ENCODE measurements at regions not wholly inside any gene's neighbourhood (a gene's known extent, or its start where the extent isn't known, plus 50 kb on each side); places are given as distances from the start of the nearest gene placed in this dataset.

DNA sequence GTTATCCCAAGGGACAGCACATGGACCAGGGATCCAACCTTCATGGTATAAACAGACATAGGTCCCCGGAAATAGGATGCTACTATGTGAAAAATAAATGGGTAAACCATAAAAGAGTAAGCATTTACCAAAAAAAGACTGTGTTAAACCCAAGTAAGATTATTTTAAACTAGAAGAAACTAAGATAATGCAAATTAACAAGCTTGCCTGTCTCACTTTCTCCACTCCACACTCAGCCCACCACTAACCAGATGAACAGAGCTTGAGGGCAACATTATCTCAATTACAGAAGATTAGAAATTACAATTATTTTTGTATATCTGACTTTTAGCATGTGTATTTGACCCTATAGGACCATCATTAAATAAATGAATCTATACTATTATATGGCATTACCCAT is 117.2 kb upstream of the CAV2 start:
- Histone ChIP-seq H3K27ac (ENCODE audit: low read depth, low read length) (no peak overlapping the region), H3K4me3 (ENCODE audit: low read length in 2 of 2) (no peak overlapping the region), H3K9me3 (ENCODE audit: control insufficient read depth in 1 of 2, low read length in 2 of 2) (no peaks in the 10 kb centered on the region), H3K36me3 (ENCODE audit: insufficient read depth, low read length) (no peaks in the 10 kb centered on the region), H3K27me3 (ENCODE audit: insufficient read depth, low read length) (no peaks in the 10 kb centered on the region), H3K4me1 (ENCODE audit: insufficient read depth, low read length) (no peaks in the 10 kb centered on the region)
- ChIA-PET CTCF (ENCODE audit: partially characterized antibody) (no interaction called here), POLR2A (ENCODE audit: partially characterized antibody) (no interaction called here)
- Mint-ChIP-seq H3K27me3 (peaks cover 3 to 4% of the 10 kb centered on the region in 2 donors), H3K4me1 (no peaks in the 10 kb centered on the region), H3K27ac (no peak overlapping the region), H3K4me3 (no peak overlapping the region), H3K9me3 (peaks cover 0 to 3% (median 0%) of the 10 kb centered on the region in 8 donors), H3K36me3 (no peaks in the 10 kb centered on the region)
- intact Hi-C loops (cut with micrococcal nuclease), result no loop called here
- DNase-seq, result no peak

DNA sequence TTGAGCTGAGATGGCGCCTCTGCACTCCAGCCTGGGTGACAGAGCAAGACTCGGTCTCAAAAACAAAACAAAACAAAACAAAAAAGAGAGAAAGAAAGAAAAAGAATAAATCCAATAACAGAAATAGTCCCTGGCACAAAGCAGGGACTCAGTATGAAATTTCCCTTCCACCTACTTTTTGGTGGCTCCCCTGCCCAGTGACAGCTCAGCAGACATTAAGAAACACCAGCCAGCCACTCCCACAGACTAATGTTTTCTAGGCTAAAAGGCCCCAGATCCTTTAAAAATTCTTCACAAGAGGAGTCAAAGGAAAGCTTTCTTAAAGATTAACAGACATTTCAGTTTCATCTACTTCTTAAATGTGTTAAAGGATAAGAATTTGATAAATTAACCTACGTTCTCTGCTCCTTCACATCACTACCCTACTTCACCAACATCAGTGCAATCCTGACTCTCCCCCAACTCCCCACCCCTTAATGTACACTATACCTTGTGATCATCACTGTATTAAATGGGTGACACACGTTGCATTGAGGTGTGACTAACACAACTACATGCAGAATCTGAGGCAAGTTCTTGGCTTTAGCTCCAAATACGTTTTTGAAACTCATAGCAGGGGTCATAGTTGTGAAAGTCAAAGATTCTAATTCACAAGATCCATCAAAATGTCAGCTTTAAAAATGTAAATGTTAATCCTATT is 114.5 kb upstream of the CAV2 start:
- H3K9me3 Mint-ChIP-seq, result no peaks in the 10 kb centered on the region

DNA sequence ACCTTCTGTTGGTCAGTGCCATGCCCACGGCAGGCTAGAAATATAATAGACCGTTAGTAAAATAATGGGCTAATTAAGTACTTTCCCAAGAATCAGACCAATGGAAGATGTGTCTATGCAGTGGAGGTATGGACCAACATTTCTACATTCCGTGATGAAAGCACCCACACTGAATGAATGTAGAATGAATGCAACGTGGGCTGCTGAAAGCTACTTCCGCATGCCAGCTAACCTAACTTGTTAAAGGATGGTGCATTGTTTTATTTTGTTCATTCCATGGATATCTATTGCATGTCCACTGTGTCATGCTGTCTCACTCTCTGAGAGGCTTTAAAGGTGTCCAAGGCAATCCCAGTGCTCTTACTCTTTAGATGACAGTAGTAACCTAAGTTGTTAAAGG is 112.9 kb upstream of the CAV2 start:
- no peak for DNase-seq
- CTCF ChIA-PET (ENCODE audit: partially characterized antibody), result no interaction called here
- intact Hi-C loops (cut with micrococcal nuclease), result no loop called here
- H3K36me3 ChIP-seq (ENCODE audit: insufficient read depth, low read length), result no peaks in the 10 kb centered on the region
- no peak overlapping the region for H3K4me3 ChIP-seq (ENCODE audit: low read length in 2 of 2)
- Mint-ChIP-seq H3K27me3 (peaks cover 6 to 8% of the 10 kb centered on the region in 2 donors), H3K36me3 (no peaks in the 10 kb centered on the region), H3K4me3 (no peak overlapping the region), H3K4me1 (no peaks in the 10 kb centered on the region), H3K27ac (no peak overlapping the region), H3K9me3 (no peaks in the 10 kb centered on the region)
- H3K4me1 ChIP-seq (ENCODE audit: insufficient read depth, low read length), result no peaks in the 10 kb centered on the region
- H3K27me3 ChIP-seq (ENCODE audit: insufficient read depth, low read length), result no peaks in the 10 kb centered on the region
- H3K9me3 ChIP-seq (ENCODE audit: control insufficient read depth in 1 of 2, low read length in 2 of 2), result no peaks in the 10 kb centered on the region
- no peak overlapping the region for H3K27ac ChIP-seq (ENCODE audit: low read depth, low read length)
- POLR2A ChIA-PET (ENCODE audit: partially characterized antibody), result no interaction called here

More for the DNA sequence above, 114.5 kb upstream of the CAV2 start:
- no peak for DNase-seq
- peaks cover 6 to 9% of the 10 kb centered on the region in 2 donors for H3K27me3 Mint-ChIP-seq
- Histone ChIP-seq H3K9me3 (ENCODE audit: control insufficient read depth in 1 of 2, low read length in 2 of 2) (no peaks in the 10 kb centered on the region), H3K4me1 (ENCODE audit: insufficient read depth, low read length) (no peaks in the 10 kb centered on the region), H3K36me3 (ENCODE audit: insufficient read depth, low read length) (no peaks in the 10 kb centered on the region), H3K27me3 (ENCODE audit: insufficient read depth, low read length) (no peaks in the 10 kb centered on the region), H3K4me3 (ENCODE audit: low read length in 2 of 2) (no peak overlapping the region), H3K27ac (ENCODE audit: low read depth, low read length) (no peak overlapping the region)
- H3K36me3 Mint-ChIP-seq, result no peaks in the 10 kb centered on the region
- intact Hi-C loops (cut with micrococcal nuclease), result no loop called here
- no peak overlapping the region for H3K27ac Mint-ChIP-seq
- H3K4me3 Mint-ChIP-seq, result no peak overlapping the region
- H3K4me1 Mint-ChIP-seq, result no peaks in the 10 kb centered on the region
- ChIA-PET POLR2A (ENCODE audit: partially characterized antibody) (no interaction called here), CTCF (ENCODE audit: partially characterized antibody) (no interaction called here)

DNA sequence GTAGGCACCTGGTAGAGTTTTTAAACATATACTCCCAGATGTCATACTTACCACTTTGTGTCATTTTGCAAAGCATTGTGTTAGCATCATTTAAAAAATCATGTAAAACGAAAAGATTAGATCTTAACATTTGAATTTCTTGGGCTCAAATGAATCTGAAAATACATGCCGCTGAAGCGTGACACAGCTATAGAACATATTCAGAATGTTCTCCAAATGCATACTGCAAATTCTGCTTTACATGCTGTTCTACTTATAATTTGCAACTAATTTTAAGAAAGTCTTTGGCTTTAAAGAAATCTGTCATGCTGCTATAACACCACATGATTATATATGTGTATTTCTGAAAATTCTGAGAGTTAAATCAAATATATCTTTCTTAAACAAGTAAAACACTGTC is 109.2 kb upstream of the CAV2 start:
- Mint-ChIP-seq H3K4me1 (no peaks in the 10 kb centered on the region), H3K27me3 (peaks cover 9 to 11% of the 10 kb centered on the region in 2 donors), H3K27ac (no peak overlapping the region), H3K4me3 (no peak overlapping the region), H3K36me3 (no peaks in the 10 kb centered on the region), H3K9me3 (no peaks in the 10 kb centered on the region)
- H3K4me1 ChIP-seq (ENCODE audit: insufficient read depth, low read length), result no peaks in the 10 kb centered on the region
- H3K9me3 ChIP-seq (ENCODE audit: control insufficient read depth in 1 of 2, low read length in 2 of 2), result no peaks in the 10 kb centered on the region
- intact Hi-C loops (cut with micrococcal nuclease), result no loop called here
- no peak for DNase-seq
- H3K36me3 ChIP-seq (ENCODE audit: insufficient read depth, low read length), result no peaks in the 10 kb centered on the region
- H3K27ac ChIP-seq (ENCODE audit: low read depth, low read length), result no peak overlapping the region
- H3K4me3 ChIP-seq (ENCODE audit: low read length in 2 of 2), result no peak overlapping the region
- CTCF ChIA-PET (ENCODE audit: partially characterized antibody), result no interaction called here
- H3K27me3 ChIP-seq (ENCODE audit: insufficient read depth, low read length), result no peaks in the 10 kb centered on the region
- POLR2A ChIA-PET (ENCODE audit: partially characterized antibody), result no interaction called here

DNA sequence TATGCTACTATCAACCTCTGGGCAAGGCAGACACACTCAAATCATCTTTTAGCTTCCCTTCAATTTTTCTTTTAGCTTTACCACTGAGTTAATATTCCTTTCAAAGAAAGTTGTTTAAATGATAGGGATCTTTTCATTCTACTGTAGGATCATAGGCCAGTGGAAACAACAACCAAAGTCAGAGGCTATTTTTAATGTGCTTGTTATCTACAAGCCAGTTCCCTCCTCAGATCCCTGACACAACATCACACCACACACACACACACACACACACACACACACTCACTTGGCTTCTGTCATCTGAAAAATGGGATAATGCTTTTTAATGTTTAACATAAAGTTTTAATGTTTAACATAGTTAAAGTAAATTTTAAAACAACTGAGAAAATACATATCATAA is 106.7 kb upstream of the CAV2 start:
- CTCF ChIA-PET (ENCODE audit: partially characterized antibody), result no interaction called here
- Histone ChIP-seq H3K9me3 (ENCODE audit: control insufficient read depth in 1 of 2, low read length in 2 of 2) (no peaks in the 10 kb centered on the region), H3K27ac (ENCODE audit: low read depth, low read length) (no peak overlapping the region), H3K4me3 (ENCODE audit: low read length in 2 of 2) (no peak overlapping the region), H3K27me3 (ENCODE audit: insufficient read depth, low read length) (no peaks in the 10 kb centered on the region), H3K36me3 (ENCODE audit: insufficient read depth, low read length) (no peaks in the 10 kb centered on the region), H3K4me1 (ENCODE audit: insufficient read depth, low read length) (no peaks in the 10 kb centered on the region)
- Mint-ChIP-seq H3K36me3 (no peaks in the 10 kb centered on the region), H3K4me1 (no peaks in the 10 kb centered on the region), H3K9me3 (peaks cover 0 to 2% (median 0%) of the 10 kb centered on the region in 8 donors), H3K27me3 (peaks cover 9% of the 10 kb centered on the region in 2 donors), H3K27ac (no peak overlapping the region), H3K4me3 (no peak overlapping the region)
- DNase-seq, result no peak
- intact Hi-C loops (cut with micrococcal nuclease), result no loop called here
- POLR2A ChIA-PET (ENCODE audit: partially characterized antibody), result no interaction called here

DNA sequence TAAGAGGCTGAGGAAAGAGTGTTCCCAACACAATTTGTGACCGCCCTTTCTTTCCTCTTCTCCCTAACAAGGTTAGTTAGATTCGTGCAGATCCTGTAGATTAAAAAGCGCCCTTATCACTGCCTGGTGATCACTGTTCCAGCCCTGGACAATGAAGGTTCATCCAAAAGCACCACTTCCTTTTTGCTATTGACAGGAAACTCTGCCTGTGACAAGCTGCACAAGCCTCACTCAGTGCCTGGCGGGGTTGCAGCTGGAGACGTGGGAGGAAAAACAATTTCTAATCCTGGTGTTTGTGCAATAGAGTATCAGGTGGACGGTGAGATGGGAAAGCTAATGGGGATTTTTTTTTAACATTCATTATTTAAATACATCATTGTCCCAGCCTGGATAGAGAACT is 105.9 kb upstream of the CAV2 start:
- Histone ChIP-seq H3K27me3 (ENCODE audit: insufficient read depth, low read length) (no peaks in the 10 kb centered on the region), H3K36me3 (ENCODE audit: insufficient read depth, low read length) (no peaks in the 10 kb centered on the region), H3K27ac (ENCODE audit: low read depth, low read length) (no peak overlapping the region), H3K4me1 (ENCODE audit: insufficient read depth, low read length) (no peaks in the 10 kb centered on the region), H3K4me3 (ENCODE audit: low read length in 2 of 2) (no peak overlapping the region), H3K9me3 (ENCODE audit: control insufficient read depth in 1 of 2, low read length in 2 of 2) (no peaks in the 10 kb centered on the region)
- H3K9me3 Mint-ChIP-seq, result peaks cover 0 to 6% (median 2%) of the 10 kb centered on the region in 8 donors
- H3K4me3 Mint-ChIP-seq, result no peak overlapping the region
- ChIA-PET CTCF (ENCODE audit: partially characterized antibody) (no interaction called here), POLR2A (ENCODE audit: partially characterized antibody) (no interaction called here)
- no peak for DNase-seq
- intact Hi-C loops (cut with micrococcal nuclease), result no loop called here
- H3K27me3 Mint-ChIP-seq, result peaks cover 9% of the 10 kb centered on the region in 2 donors
- H3K27ac Mint-ChIP-seq, result no peak overlapping the region
- no peaks in the 10 kb centered on the region for H3K4me1 Mint-ChIP-seq
- H3K36me3 Mint-ChIP-seq, result no peaks in the 10 kb centered on the region

DNA sequence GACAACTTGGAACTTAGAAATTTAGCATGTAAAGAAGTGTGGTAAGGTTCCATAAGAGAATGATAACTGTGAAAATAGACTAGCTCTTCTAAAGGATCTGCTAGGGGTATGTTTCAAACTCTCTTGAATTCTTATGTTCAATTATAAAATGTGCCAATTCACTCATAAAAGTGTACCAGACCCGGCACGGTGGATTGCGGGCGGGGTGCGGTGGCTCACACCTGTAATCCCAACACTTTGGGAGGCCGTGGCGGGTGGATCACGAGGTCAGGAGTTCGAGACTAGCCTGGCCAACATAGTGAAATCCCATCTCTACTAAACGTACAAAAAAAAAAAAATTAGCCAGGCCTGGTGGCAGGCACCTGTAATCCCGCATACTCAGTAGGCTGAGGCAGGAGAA is 105.4 kb upstream of the CAV2 start:
- DNase-seq, result no peak
- no peaks in the 10 kb centered on the region for H3K27me3 ChIP-seq (ENCODE audit: insufficient read depth, low read length)
- no peaks in the 10 kb centered on the region for H3K9me3 ChIP-seq (ENCODE audit: control insufficient read depth in 1 of 2, low read length in 2 of 2)
- ChIA-PET CTCF (ENCODE audit: partially characterized antibody) (no interaction called here), POLR2A (ENCODE audit: partially characterized antibody) (no interaction called here)
- H3K4me1 ChIP-seq (ENCODE audit: insufficient read depth, low read length), result no peaks in the 10 kb centered on the region
- Mint-ChIP-seq H3K4me1 (no peaks in the 10 kb centered on the region), H3K4me3 (no peak overlapping the region), H3K36me3 (no peaks in the 10 kb centered on the region), H3K9me3 (peaks cover 0 to 8% (median 3%) of the 10 kb centered on the region in 8 donors), H3K27ac (no peak overlapping the region), H3K27me3 (peaks cover 7 to 8% of the 10 kb centered on the region in 2 donors)
- no peak overlapping the region for H3K4me3 ChIP-seq (ENCODE audit: low read length in 2 of 2)
- no peaks in the 10 kb centered on the region for H3K36me3 ChIP-seq (ENCODE audit: insufficient read depth, low read length)
- H3K27ac ChIP-seq (ENCODE audit: low read depth, low read length), result no peak overlapping the region
- intact Hi-C loops (cut with micrococcal nuclease), result no loop called here

Measured in CD4-positive, alpha-beta memory T cell (primary cell).